Superior temporal gyrus (tissue), 1 donor: ENCODE measurements at regions not wholly inside any gene's neighbourhood (a gene's known extent, or its start where the extent isn't known, plus 50 kb on each side); places are given as distances from the start of the nearest gene placed in this dataset.
"Not testable (repeated sequence)": the region's sequence is repeated elsewhere in the genome, so short reads cannot be mapped to it uniquely, and the experiment has no call there.

Experiments
- DNase-seq: peaks from one replicate; pipeline ENCODE4 v3.0.0-alpha.2; 2016; ENCODE audit errors: extremely low spot score

DNA sequence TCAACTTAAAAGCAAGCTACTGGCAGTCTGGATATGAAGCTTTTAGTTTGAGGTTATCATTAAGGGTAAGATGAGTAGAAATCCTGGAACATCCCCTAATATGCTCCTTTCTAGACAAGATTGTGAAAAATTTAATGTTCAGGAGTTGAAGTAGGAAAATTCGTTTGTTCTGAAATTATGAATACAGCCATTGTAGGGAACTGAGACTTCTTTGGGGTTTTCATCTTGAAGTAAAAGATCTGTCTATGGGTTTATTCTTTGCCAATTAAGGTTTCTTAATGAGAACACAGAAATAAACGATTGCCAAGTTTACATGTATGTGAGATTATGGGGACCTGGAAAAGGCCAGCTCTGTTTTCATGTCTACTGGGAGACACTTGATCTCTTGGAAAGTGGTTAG, 225.6 kb upstream of the MOCS1 start:
- no peak for DNase-seq

DNA sequence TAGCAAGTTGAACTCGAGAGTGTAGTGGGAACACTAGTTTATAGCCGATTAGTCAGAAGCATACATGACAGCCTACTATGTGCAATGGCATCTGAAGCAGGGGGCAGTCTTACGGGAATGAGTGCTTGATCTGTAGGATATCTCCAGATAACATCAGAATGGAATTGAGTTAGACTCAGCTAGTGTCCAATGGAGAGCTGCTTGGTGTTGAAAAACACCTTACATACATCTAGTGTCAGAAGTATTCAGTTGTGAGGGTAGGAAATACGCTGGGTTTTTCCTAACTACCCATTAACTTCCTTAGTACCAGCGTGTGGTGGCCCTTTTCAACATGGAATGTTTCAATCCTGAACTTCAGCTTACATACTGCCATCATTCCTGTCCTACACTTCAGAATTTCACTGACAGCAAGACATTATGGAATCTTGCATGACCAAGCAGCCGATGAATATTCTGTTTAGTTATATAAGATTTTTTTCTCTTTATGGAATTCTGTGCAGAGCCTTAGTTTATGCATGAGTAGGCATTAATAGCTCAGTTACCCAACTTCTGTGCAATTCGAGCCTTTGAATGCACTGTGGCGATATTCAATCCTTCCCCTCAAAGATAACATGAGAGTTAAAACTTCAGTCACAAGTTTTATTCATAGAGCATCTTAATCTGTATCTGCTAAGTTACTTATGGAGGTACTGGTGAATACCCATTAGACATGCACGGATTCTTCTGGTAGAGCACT, 218.6 kb upstream of the MOCS1 start:
- no peak for DNase-seq

GRCh38 chr6:40152196-40152595, 217.9 kb upstream of the MOCS1 start:
- no peak for DNase-seq

GRCh38 chr6:40148882-40149573, 214.8 kb upstream of the MOCS1 start:
- peak; percentile 15 for DNase-seq

DNA sequence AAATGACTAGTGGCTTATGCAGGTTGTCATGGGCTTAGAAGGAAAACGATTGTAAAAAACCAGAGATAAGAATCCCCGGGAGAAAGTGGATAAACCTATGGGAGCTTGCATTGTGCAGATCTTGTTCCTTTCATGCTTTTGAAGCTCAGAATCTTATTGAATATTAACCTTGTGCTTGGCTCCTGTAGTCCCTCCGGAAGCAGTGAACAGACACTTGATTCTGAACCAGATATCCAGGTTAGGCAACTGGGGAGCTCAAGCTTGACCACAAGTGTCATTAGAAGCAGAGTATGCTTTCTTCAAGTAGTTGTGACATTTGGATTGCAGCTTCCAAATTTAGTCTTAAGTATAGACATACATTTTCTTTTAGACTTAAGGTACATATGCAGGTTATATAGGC, 212.6 kb upstream of the MOCS1 start:
- no peak for DNase-seq

GRCh38 chr6:40139447-40139846, 205.2 kb upstream of the MOCS1 start:
- no peak for DNase-seq

DNA sequence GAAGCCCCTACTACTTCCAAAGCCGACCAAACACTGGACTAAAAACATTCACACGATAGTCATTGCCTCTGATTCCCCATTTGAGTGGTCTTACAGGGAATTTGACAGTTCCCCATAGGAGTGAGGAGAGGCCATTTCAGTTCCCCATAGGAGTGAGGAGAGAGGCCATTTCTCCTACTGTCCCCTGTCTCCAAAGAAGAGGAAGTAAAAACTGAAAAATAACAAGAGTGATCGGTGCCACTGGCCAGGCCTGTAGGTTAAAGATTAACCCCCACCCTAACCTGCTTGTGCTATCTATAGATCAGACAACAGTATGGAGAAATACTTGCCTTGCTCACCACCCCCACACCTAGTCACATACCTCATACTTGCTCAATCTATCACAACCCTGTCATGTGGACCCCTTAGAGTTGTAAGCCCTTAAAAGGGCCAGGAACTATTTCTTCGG, 204.0 kb upstream of the MOCS1 start:
- no peak for DNase-seq

DNA sequence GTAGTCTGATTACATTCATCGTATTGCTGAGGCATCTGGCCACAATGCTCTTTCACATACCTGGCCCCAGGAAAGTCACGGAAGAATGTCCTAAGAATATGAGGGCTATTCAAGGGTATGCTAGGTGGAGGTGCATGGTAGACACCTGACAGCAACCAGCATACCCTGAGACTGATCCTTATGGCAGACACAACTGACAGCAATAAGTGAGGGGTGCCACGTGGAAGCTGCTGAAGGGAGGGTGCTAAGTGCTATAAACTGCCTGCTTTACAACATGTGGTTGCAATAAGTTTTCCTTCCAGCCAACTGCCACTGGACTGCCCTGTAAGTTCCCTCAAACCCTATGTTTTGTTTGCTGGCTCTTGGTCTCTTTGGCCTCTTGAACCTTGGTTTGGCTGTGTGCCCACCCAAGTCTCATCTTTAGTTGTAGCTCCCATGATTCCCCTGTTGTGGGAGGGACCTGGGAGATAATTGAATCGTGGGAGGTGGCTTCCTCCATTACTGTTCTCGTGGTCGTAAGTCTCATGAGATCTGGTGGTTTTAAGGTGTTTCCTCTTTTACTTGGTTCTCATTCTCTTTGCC, 201.3 kb upstream of the MOCS1 start:
- DNase-seq, result no peak

- DNase-seq, result not testable (repeated sequence)
Measured at GRCh38 chr6:40133981-40134380, 199.7 kb upstream of the MOCS1 start.

DNA sequence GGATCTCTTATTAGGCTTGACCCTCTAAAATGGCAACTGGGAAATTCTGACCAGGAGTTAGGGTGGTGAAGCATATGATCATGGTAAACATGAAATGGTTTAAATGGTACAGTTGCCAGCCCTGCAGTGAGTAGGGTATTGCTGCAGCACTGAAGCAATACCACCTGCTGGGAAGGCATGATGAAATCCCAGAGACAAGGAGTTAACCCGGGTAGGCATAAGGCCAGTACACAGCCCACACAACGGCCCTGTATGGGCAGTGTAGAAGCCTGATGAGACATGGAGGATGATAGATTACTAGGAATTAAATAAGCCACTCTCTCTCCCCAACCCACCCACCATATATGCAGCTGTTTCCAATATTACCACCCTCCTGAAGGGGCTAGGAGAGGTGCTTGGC, 197.4 kb upstream of the MOCS1 start:
- DNase-seq, result no peak

DNA sequence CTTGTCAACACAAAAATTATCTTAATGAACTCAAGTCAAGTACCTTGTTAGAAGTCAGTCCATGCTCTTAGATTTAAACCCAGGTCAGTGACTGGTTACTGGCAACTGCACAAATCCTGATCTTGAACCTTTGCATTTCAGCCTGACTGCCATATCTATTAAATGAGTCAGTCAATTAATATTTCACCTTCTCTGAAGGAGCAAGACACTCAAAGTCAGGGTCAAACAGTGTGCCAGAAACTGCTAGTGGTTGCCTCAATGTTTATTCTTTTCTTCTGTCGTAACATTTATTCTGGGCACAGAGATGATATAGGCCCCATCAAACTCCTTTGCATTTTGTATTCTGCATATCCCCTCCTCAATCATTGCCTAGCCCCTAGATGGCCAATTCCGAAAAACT, 193.9 kb upstream of the MOCS1 start:
- no peak for DNase-seq

DNA sequence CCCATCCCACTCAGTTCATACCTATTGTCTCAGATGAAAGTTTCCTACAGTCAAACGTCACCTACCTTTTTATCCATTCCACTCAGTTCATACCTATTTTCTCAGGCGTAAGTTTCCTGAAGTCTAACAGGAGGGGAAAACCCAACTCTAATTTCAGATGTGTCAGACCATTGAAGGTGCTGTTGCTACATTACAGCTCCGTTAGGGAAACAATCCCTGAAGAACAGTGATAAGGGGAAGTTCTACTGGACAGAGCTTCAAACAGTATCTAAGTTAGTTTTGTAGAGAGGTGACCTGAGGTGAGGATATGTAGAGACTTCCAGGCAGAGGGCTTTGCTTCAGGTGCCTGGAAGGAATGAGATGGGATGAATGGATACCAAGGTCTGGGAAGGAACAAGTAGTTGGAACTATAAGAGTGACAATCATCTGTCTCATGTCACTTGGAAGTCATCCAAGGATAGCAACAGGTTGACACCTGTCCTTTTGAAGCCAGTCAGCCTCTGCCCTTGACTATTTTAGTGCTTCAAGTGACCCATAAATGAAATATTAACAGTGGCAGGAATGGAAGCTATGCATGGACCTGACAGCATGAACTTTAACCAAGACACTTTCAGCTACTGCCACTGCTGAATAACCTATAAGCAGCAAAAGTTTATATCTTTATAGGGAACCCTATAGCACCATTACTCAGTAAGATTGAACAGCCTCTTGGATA, 191.6 kb upstream of the MOCS1 start:
- no peak for DNase-seq

DNA sequence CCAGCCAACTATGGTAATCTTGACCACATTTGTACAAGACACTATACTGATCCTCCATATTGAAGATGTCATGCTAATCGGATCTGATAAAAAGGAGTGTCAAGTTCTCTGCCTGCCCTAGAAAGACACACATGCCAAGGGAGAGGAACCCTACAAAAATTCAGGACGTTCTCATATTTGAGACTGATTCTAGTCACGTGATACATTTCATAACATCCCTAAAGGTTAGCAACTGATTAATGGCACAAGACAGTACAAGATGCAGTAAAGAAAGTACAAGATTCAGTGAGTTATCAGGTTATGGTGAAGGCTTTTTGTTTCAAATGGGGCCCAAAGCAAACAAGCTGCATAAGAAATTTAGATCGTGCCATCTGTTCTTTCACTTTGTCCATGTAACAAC, 190.7 kb upstream of the MOCS1 start:
- DNase-seq, result no peak

DNA sequence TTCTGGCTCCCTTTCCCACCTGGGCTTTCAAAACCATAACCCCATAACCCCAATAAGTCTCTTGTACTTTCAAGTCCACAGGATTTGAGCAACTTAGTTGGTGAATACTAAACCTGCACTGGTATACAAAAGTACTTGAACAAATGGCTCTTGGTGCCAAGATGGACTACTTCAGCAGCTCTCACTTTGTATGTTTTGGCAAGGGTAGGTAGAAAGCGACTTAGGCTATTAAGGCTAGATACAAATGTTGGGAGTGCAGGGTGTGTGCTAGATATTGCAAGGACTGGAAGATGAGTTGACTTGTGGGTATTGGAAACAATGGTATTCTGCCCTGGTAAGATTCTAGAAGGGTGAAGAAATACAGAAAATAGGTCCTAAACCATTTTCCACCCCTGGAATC, 182.6 kb upstream of the MOCS1 start:
- no peak for DNase-seq

GRCh38 chr6:40112350-40112749, 178.1 kb upstream of the MOCS1 start:
- DNase-seq, result no peak

DNA sequence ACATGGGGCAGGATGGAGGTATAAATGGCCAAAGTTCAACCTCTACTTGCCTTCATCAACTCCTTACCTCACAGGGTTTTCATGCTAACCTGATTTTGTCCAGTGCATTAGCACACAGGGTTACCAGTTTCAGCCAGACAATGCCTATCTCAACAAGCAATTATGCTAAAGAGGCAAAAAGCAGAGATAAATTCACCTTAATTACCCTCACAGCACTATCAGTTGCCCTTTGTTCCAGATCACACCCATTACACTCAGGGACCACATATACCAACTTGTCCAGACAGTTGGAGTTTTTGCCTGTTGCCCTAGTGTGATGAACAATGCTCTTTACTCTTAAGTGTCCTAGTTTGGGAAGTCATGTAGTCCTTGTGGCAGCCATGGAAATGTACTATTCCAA, 174.5 kb upstream of the MOCS1 start:
- no peak for DNase-seq

- no peak for DNase-seq
Measured at GRCh38 chr6:40106840-40107239, 172.6 kb upstream of the MOCS1 start.

DNA sequence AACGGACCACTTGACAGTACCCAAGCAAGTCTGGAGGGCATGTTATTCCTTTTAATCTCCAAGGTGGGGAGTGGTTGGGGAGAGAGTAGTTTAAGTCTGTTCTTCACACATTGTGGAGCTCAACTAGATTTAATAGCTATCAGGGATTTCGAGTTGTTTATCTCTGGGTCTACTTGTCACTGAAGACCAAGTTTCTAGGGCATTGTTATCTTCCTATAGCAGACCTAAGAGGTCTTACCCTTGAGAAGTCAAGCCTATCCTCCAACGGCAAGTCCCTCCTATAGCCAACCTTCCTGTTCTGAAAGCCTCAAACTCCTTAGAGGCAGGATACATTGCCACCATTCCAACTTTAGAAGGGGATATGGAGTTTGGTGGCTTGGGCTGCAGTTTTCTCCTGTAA, 164.5 kb upstream of the MOCS1 start:
- DNase-seq, result no peak

GRCh38 chr6:40097590-40097989, 163.3 kb upstream of the MOCS1 start:
- DNase-seq, result no peak

GRCh38 chr6:40083141-40083920, 149.1 kb upstream of the MOCS1 start:
- no peak for DNase-seq

DNA sequence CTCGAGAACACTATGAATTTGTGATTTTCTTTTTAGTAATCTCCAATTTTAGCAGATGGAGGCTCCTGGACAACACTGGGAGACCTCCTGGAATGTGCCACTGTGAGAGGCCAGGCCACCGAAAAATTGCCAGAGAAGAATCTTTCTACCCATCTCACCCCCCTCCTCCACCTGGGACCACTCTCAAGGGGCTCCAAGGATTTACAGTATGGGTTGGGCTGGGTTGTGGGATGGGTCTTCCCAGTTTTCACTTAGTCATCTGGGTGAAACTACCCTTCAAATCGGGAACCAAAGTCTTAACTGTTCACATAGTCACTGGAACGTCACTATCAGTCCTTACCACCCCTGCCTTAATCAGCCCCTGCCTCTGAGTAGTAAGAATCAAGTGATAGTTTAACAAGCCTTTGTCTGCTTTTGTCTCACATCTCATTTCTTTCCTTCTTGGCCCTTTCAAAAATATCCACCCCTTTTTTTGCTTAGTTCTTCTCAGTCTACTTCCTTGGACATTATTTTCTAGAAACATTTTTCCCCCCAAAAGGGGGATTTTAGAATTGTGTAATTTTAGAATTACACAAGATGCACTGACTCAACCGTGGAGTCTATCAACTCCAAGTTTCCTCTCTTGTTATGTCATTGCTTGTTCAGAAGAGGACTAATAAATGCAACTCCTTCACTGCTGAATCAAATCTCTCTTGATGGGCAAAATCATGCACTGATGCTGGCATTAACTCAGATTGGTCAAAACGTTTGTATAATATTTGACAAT, 148.2 kb upstream of the MOCS1 start:
- DNase-seq, result no peak
